ENCODE measurements at regions not wholly inside any gene's neighbourhood (a gene's known extent, or its start where the extent isn't known, plus 50 kb on each side); places are given as distances from the start of the nearest gene placed in this dataset.

DNA sequence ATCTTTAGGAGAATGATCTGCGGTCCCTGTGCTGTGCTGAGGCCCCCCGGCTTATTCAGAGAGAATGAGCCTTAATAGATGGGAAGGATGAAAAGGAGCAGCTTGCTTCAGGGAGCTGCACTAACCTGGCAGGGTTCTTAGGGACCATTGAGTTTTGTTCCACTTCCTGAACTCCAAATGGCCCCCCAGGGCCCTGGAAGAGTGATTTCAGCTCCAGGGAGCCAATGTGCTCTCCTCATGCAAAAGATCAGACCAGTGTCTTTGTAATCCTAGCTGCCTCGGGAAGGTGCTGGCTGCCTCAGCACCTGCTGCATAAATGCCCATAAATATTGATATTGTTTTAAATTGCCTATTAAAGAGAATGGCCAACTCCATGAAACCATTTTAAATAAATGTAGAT is 210.2 kb downstream of the NCK2 start:
- no peak for TF ChIP-seq TAF1 (IDR thresholded peaks at IDR 0.05; ENCODE audit: low read depth, low read length)
- TF ChIP-seq POLR2A (IDR thresholded peaks at IDR 0.05; ENCODE audit: low read depth, low read length), result no peak
- no peak for TF ChIP-seq SPI1 (IDR thresholded peaks at IDR 0.05; ENCODE audit: low read depth, low read length)
- no peak for TF ChIP-seq POLR2AphosphoS5 (IDR thresholded peaks at IDR 0.05; ENCODE audit: low read depth, low read length)
- no peak for TF ChIP-seq POU2F2 (IDR thresholded peaks at IDR 0.05; ENCODE audit: low read depth, low read length)
